Fibroblast of lung (primary cell): ENCODE measurements at regions not wholly inside any gene's neighbourhood (a gene's known extent, or its start where the extent isn't known, plus 50 kb on each side); places are given as distances from the start of the nearest gene placed in this dataset.

ENCODE experiments used
- EZH2 ChIP-seq: IDR thresholded peaks from 2 replicates; pipeline ENCODE4 v1.5.1; 2012; ENCODE audit warnings: low read length, control low read depth, mild to moderate bottlenecking; ENCODE audit errors: missing control alignments
- TF ChIP-seq, protein P1 (sequence below), 2 donors: IDR thresholded peaks in 1 of 2; conservative IDR thresholded peaks in 1 of 2; 1 replicate in 1 of 2; 2 replicates in 1 of 2; pipeline ENCODE4 v1.5.1; 2011 to 2012; ENCODE audit warnings: low read length in 2 of 2, control low read depth in 1 of 2, inconsistent platforms in 1 of 2, low read depth in 1 of 2, mild to moderate bottlenecking in 1 of 2

- TF ChIP-seq, protein P1, sequence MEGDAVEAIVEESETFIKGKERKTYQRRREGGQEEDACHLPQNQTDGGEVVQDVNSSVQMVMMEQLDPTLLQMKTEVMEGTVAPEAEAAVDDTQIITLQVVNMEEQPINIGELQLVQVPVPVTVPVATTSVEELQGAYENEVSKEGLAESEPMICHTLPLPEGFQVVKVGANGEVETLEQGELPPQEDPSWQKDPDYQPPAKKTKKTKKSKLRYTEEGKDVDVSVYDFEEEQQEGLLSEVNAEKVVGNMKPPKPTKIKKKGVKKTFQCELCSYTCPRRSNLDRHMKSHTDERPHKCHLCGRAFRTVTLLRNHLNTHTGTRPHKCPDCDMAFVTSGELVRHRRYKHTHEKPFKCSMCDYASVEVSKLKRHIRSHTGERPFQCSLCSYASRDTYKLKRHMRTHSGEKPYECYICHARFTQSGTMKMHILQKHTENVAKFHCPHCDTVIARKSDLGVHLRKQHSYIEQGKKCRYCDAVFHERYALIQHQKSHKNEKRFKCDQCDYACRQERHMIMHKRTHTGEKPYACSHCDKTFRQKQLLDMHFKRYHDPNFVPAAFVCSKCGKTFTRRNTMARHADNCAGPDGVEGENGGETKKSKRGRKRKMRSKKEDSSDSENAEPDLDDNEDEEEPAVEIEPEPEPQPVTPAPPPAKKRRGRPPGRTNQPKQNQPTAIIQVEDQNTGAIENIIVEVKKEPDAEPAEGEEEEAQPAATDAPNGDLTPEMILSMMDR (conservative IDR thresholded peaks at IDR 0.05 in 1 of 2, IDR thresholded peaks at IDR 0.05 in 1 of 2; ENCODE audit: low read depth in 1 of 2, low read length in 2 of 2) = no peak
- no peak for TF ChIP-seq EZH2
Observed at GRCh38 chr4:1501754-1502500, 95.7 kb upstream of the NKX1-1 start.
